ENCODE measurements at regions not wholly inside any gene's neighbourhood (a gene's known extent, or its start where the extent isn't known, plus 50 kb on each side); places are given as distances from the start of the nearest gene placed in this dataset.
"Not testable (repeated sequence)": the region's sequence is repeated elsewhere in the genome, so short reads cannot be mapped to it uniquely, and the experiment has no call there.

DNA sequence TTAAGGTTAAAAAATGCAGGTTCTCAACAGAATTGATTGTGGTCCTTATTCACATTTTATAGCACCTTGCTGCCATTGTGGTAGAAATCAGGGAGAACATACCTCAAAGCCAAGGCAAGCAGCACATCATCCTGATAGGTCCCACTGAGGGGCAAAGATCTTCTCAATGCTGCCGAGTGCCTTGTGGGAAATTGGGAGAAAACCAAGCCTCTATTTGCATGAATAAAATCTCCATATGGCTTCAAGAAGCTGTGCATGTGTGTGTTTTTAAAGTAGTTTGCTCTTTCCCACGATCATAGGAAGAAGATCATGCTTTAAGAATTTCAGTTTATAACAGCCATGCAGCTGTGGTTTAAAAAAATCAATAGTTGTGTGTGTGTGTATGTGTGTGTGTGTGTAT, 216.9 kb upstream of the FBXL7 start:
- Histone ChIP-seq H3K27me3 (no peaks in the 10 kb centered on the region), H3K9me3 (no peaks in the 10 kb centered on the region), H3K36me3 (no peaks in the 10 kb centered on the region), H3K4me3 (no peak overlapping the region), H3K27ac (no peak overlapping the region), H3K4me1 (peaks cover 15% of the 10 kb centered on the region)
- DNase-seq (ENCODE audit: extremely low spot score in 2 of 2): no peak
- TF ChIP-seq POLR2A (IDR thresholded peaks at IDR 0.05): no peak
- TF ChIP-seq POLR2AphosphoS5 (IDR thresholded peaks at IDR 0.05; ENCODE audit: insufficient read depth in 1 of 2, low read depth in 1 of 2): no peak
- TF ChIP-seq, protein P1, sequence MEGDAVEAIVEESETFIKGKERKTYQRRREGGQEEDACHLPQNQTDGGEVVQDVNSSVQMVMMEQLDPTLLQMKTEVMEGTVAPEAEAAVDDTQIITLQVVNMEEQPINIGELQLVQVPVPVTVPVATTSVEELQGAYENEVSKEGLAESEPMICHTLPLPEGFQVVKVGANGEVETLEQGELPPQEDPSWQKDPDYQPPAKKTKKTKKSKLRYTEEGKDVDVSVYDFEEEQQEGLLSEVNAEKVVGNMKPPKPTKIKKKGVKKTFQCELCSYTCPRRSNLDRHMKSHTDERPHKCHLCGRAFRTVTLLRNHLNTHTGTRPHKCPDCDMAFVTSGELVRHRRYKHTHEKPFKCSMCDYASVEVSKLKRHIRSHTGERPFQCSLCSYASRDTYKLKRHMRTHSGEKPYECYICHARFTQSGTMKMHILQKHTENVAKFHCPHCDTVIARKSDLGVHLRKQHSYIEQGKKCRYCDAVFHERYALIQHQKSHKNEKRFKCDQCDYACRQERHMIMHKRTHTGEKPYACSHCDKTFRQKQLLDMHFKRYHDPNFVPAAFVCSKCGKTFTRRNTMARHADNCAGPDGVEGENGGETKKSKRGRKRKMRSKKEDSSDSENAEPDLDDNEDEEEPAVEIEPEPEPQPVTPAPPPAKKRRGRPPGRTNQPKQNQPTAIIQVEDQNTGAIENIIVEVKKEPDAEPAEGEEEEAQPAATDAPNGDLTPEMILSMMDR (IDR thresholded peaks at IDR 0.05): no peak
- intact Hi-C loops (cut with DNase I): no loop called here

DNA sequence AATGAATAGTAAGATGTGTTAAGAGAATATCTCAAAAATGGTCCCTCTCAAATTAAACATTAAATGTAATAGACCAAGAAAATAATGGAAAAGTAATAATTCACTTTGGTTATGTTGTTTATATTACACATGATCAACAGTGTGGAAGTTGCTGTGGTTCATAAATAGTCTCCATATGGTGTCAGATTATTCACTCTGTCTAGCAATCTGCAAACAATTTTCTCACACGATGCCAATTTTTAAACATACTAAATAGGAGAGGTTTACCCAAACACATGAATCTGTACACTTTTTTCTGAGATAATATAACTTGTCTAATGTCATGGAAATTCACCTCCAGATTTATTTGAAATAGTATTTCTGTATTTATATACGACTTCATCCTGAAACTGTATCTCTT, 217.4 kb upstream of the FBXL7 start:
- H3K27me3 ChIP-seq: no peaks in the 10 kb centered on the region
- H3K36me3 ChIP-seq: no peaks in the 10 kb centered on the region
- TF ChIP-seq POLR2AphosphoS5 (IDR thresholded peaks at IDR 0.05; ENCODE audit: insufficient read depth in 1 of 2, low read depth in 1 of 2) (no peak), POLR2A (IDR thresholded peaks at IDR 0.05) (no peak)
- TF ChIP-seq, protein P1 (IDR thresholded peaks at IDR 0.05): no peak
- H3K4me1 ChIP-seq: peaks cover 15% of the 10 kb centered on the region
- no peak for DNase-seq (ENCODE audit: extremely low spot score in 2 of 2)
- H3K27ac ChIP-seq: no peak overlapping the region
- H3K4me3 ChIP-seq: no peak overlapping the region
- intact Hi-C loops (cut with DNase I): no loop called here
- no peaks in the 10 kb centered on the region for H3K9me3 ChIP-seq

DNA sequence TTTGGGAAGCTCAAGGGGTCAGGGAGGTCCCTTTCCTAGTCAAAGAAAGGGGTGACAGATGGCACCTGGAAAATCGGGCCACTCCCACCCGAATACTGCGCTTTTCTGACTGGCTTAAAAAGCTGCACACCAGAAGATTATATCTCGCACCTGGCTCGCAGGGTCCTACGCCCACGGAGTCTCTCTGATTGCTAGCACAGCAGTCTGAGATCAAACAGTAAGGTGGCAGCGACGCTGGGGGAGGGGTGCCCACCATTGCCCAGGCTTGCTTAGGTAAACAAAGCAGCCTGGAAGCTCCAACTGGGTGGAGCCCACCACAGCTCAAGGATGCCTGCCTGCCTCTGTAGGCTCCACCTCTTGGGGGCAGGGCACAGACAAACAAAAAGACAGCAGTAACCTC, 228.4 kb upstream of the FBXL7 start:
- H3K36me3 ChIP-seq; H3K4me1 ChIP-seq; DNase-seq (ENCODE audit: extremely low spot score in 2 of 2); H3K27ac ChIP-seq; intact Hi-C loops (cut with DNase I); H3K4me3 ChIP-seq; H3K27me3 ChIP-seq; H3K9me3 ChIP-seq: not testable (repeated sequence)

DNA sequence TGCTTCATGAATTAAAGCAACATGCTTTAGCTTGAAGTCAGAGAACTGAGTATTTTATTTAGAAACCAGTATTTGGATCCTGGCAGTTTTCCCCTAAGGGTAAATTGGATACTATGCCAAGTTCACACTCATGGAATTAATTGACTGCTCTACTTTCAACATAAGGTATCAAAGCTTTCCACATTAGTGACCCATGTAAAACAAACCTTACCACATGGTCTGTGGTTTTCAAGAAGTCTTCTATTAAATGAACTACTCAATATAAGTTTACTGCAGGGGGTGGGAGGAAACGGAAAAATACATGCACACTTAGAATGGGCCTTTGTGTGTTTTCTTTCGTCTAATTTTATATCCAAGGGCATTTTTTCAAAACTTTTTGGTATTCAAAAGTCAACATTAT, 232.0 kb upstream of the FBXL7 start:
- Histone ChIP-seq H3K4me1 (no peaks in the 10 kb centered on the region), H3K27me3 (no peaks in the 10 kb centered on the region), H3K36me3 (no peaks in the 10 kb centered on the region), H3K27ac (no peak overlapping the region), H3K4me3 (no peak overlapping the region), H3K9me3 (no peaks in the 10 kb centered on the region)
- TF ChIP-seq, protein P1 (IDR thresholded peaks at IDR 0.05): no peak
- TF ChIP-seq POLR2A (IDR thresholded peaks at IDR 0.05) (no peak), POLR2AphosphoS5 (IDR thresholded peaks at IDR 0.05; ENCODE audit: insufficient read depth in 1 of 2, low read depth in 1 of 2) (no peak)
- intact Hi-C loops (cut with DNase I): no loop called here
- no peak for DNase-seq (ENCODE audit: extremely low spot score in 2 of 2)

DNA sequence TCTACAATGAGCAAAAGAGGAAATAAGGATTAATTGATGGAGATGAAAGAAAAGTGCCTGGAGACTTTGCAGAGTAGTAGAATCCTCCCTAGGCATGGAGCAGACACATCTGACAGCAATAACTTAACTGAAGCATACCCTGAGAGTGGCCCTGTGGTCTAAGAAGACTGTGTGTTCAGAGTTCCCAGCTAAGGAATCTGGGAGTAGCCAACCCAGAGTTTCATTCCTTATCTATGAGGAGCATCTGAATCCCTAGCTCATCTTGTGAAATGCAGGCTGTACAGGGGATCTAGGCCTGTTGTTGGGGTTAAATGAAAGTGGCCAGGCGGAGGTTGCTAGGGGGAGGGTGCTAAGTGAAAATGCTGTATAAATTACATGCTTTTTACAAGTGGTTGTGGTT, 233.1 kb upstream of the FBXL7 start:
- Histone ChIP-seq H3K27ac (no peak overlapping the region), H3K4me3 (no peak overlapping the region), H3K27me3 (no peaks in the 10 kb centered on the region), H3K36me3 (no peaks in the 10 kb centered on the region), H3K4me1 (peaks cover 5% of the 10 kb centered on the region), H3K9me3 (no peaks in the 10 kb centered on the region)
- TF ChIP-seq POLR2AphosphoS5 (IDR thresholded peaks at IDR 0.05; ENCODE audit: insufficient read depth in 1 of 2, low read depth in 1 of 2): no peak
- no peak for TF ChIP-seq POLR2A (IDR thresholded peaks at IDR 0.05)
- TF ChIP-seq, protein P1 (IDR thresholded peaks at IDR 0.05): no peak
- no peak for DNase-seq (ENCODE audit: extremely low spot score in 2 of 2)
- intact Hi-C loops (cut with DNase I): no loop called here

DNA sequence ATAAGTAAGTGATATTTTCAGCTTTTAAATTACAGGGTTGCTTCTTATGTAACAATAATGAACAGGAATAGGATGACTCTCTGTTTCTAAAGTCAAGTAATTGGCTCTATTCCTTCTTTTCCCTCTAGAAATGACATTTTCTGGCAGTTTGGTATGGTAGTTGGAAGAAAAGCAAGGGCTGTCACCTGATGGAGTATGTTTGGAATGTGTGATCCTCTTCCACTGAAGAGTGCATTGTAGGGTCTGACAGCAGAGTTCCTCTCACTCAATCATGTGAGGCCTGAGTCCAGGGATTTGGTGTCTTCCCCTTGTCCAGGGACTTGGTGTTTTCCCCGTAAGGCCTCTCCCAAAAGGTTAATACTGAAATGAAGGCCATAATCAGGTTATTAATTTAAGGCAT, 233.8 kb upstream of the FBXL7 start:
- H3K9me3 ChIP-seq: no peaks in the 10 kb centered on the region
- H3K4me1 ChIP-seq: peaks cover 11% of the 10 kb centered on the region
- H3K36me3 ChIP-seq: no peaks in the 10 kb centered on the region
- no peak overlapping the region for H3K27ac ChIP-seq
- H3K4me3 ChIP-seq: no peak overlapping the region
- no peaks in the 10 kb centered on the region for H3K27me3 ChIP-seq
- TF ChIP-seq, protein P1 (IDR thresholded peaks at IDR 0.05): no peak
- TF ChIP-seq POLR2A (IDR thresholded peaks at IDR 0.05) (no peak), POLR2AphosphoS5 (IDR thresholded peaks at IDR 0.05; ENCODE audit: insufficient read depth in 1 of 2, low read depth in 1 of 2) (no peak)
- no peak for DNase-seq (ENCODE audit: extremely low spot score in 2 of 2)
- intact Hi-C loops (cut with DNase I): no loop called here

Measured in vagina (tissue), 2 donors.